BJ (cell line): ENCODE measurements at regions not wholly inside any gene's neighbourhood (a gene's known extent, or its start where the extent isn't known, plus 50 kb on each side); places are given as distances from the start of the nearest gene placed in this dataset.

ENCODE experiments used
- CTCF ChIA-PET: fragments of 350-600 bp; formaldehyde crosslinking; extraction: SDS; loops from one replicate; lab custom pipeline; 2021; ENCODE audit warnings: antibody characterized with exemption, inconsistent platforms; lab: Yijun Ruan, JAX
- POLR2A ChIA-PET: fragments of 300-600 bp; sonication (Branson Sonifier 250); formaldehyde crosslinking; extraction: SDS; loops from one replicate; lab custom pipeline; 2021; ENCODE audit warnings: antibody characterized with exemption; lab: Charles Lee
- DNase-seq: peaks from one replicate; pipeline ENCODE4 v3.0.0-alpha.2; 2011; ENCODE audit warnings: low read depth
- H3K27me3 ChIP-seq: 2 replicates; pipeline ENCODE4 v1.6.0; 2011; ENCODE audit warnings: low read length; ENCODE audit not compliant: control insufficient read depth, insufficient read depth
- H3K36me3 ChIP-seq: 2 replicates; pipeline ENCODE4 v1.5.1; 2011; ENCODE audit warnings: low read length; ENCODE audit not compliant: control insufficient read depth, insufficient read depth
- H3K4me3 ChIP-seq: 2 replicates; pipeline ENCODE4 v1.5.1; 2011; ENCODE audit warnings: low read depth, mild to moderate bottlenecking, control low read depth, low read length
- CTCF ChIP-seq: IDR thresholded peaks from 2 replicates; pipeline ENCODE4 v1.5.1; 2011; ENCODE audit warnings: low read depth, mild to moderate bottlenecking, control low read depth, inconsistent platforms, low read length, moderate library complexity; ENCODE audit not compliant: insufficient read depth

- H3K27me3 ChIP-seq: no peaks in the 10 kb centered on the region
- TF ChIP-seq CTCF: no peak
- no peaks in the 10 kb centered on the region for H3K36me3 ChIP-seq
- ChIA-PET CTCF (no interaction called here), POLR2A (no interaction called here)
- no peak overlapping the region for H3K4me3 ChIP-seq
- DNase-seq: no peak
Observed at GRCh38 chr10:50997461-50997860, 76.8 kb upstream of the PRKG1 start.

GRCh38 chr10:50999163-50999562, 75.1 kb upstream of the PRKG1 start:
- ChIA-PET POLR2A (no interaction called here), CTCF (interaction anchor here (1.2 kb wide), 1 partner anchor 1217 kb away, joined by 4 read pairs; no protein-coding TSS in a partner anchor)
- Histone ChIP-seq H3K4me3 (no peak overlapping the region), H3K36me3 (no peaks in the 10 kb centered on the region), H3K27me3 (no peaks in the 10 kb centered on the region)
- no peak for TF ChIP-seq CTCF
- no peak for DNase-seq

GRCh38 chr10:51000164-51000563, 74.1 kb upstream of the PRKG1 start:
- Histone ChIP-seq H3K27me3 (no peaks in the 10 kb centered on the region), H3K4me3 (no peak overlapping the region), H3K36me3 (no peaks in the 10 kb centered on the region)
- ChIA-PET POLR2A (interaction anchor here (0.6 kb wide), 2 partner anchors 1449 to 1622 kb away, joined by 3 read pairs; no protein-coding TSS in a partner anchor), CTCF (interaction anchor here (1.2 to 1.5 kb wide), 2 partner anchors 8 to 1216 kb away, joined by 5 read pairs; no protein-coding TSS in a partner anchor)
- TF ChIP-seq CTCF: no peak
- DNase-seq: peak; percentile 50

- ChIA-PET POLR2A (no interaction called here), CTCF (interaction anchor here (1.1 to 1.5 kb wide), 3 partner anchors 9 to 1216 kb away, joined by 3 to 5 read pairs (median 5); no protein-coding TSS in a partner anchor)
- Histone ChIP-seq H3K36me3 (no peaks in the 10 kb centered on the region), H3K4me3 (no peak overlapping the region), H3K27me3 (no peaks in the 10 kb centered on the region)
- no peak for DNase-seq
- TF ChIP-seq CTCF: no peak
Observed at GRCh38 chr10:51000976-51001375, 73.3 kb upstream of the PRKG1 start.

GRCh38 chr10:51001587-51001986, 72.7 kb upstream of the PRKG1 start:
- H3K27me3 ChIP-seq: no peaks in the 10 kb centered on the region
- peak; percentile 50 for TF ChIP-seq CTCF
- H3K4me3 ChIP-seq: no peak overlapping the region
- DNase-seq: no peak
- ChIA-PET POLR2A (no interaction called here), CTCF (interaction anchor here (0.6 to 1.1 kb wide), 3 partner anchors 8 to 420 kb away, joined by 3 read pairs; no protein-coding TSS in a partner anchor)
- H3K36me3 ChIP-seq: no peaks in the 10 kb centered on the region
